Stimulated activated naive CD4-positive, alpha-beta T cell treated with Interleukin-2 at 50 U/mL for 16 hours (primary cell): ENCODE measurements at regions not wholly inside any gene's neighbourhood (a gene's known extent, or its start where the extent isn't known, plus 50 kb on each side); places are given as distances from the start of the nearest gene placed in this dataset.

Experiments
- DNase-seq: peaks from one replicate; lab custom pipeline; 2025; lab: John Stamatoyannopoulos, UW

- DNase-seq, result no peak
These were observed 169.9 kb upstream of the HS3ST1 start for GRCh38 chr4:11598591-11598990.

- no peak for DNase-seq
These were observed 168.8 kb upstream of the HS3ST1 start for GRCh38 chr4:11597506-11597905.

GRCh38 chr4:11596989-11597388, 168.3 kb upstream of the HS3ST1 start:
- no peak for DNase-seq

GRCh38 chr4:11593576-11594116, 165.0 kb upstream of the HS3ST1 start:
- DNase-seq, result no peak

GRCh38 chr4:11592276-11592675, 163.6 kb upstream of the HS3ST1 start:
- no peak for DNase-seq

GRCh38 chr4:11590132-11590531, 161.4 kb upstream of the HS3ST1 start:
- no peak for DNase-seq

- no peak for DNase-seq
These were observed 161.0 kb upstream of the HS3ST1 start for GRCh38 chr4:11589676-11590075.

GRCh38 chr4:11587797-11588196, 159.1 kb upstream of the HS3ST1 start:
- DNase-seq, result no peak

GRCh38 chr4:11585506-11585905, 156.8 kb upstream of the HS3ST1 start:
- no peak for DNase-seq

- no peak for DNase-seq
These were observed 139.8 kb upstream of the HS3ST1 start for GRCh38 chr4:11568511-11568910.

- no peak for DNase-seq
These were observed 137.8 kb upstream of the HS3ST1 start for GRCh38 chr4:11566444-11567022.

- no peak for DNase-seq
These were observed 137.2 kb upstream of the HS3ST1 start for GRCh38 chr4:11565899-11566298.

- DNase-seq, result no peak
These were observed 136.5 kb upstream of the HS3ST1 start for GRCh38 chr4:11565213-11565612.

- no peak for DNase-seq
These were observed 135.3 kb upstream of the HS3ST1 start for GRCh38 chr4:11564021-11564420.

GRCh38 chr4:11549525-11549924, 120.8 kb upstream of the HS3ST1 start:
- no peak for DNase-seq

- no peak for DNase-seq
These were observed 119.9 kb upstream of the HS3ST1 start for GRCh38 chr4:11548597-11549082.

GRCh38 chr4:11546391-11547175, 117.9 kb upstream of the HS3ST1 start:
- DNase-seq, result no peak

GRCh38 chr4:11545651-11546050, 117.0 kb upstream of the HS3ST1 start:
- DNase-seq, result no peak

GRCh38 chr4:11544211-11544610, 115.5 kb upstream of the HS3ST1 start:
- no peak for DNase-seq

GRCh38 chr4:11543706-11544105, 115.0 kb upstream of the HS3ST1 start:
- no peak for DNase-seq

GRCh38 chr4:11542952-11543351, 114.3 kb upstream of the HS3ST1 start:
- DNase-seq, result no peak

- DNase-seq, result no peak
These were observed 109.2 kb upstream of the HS3ST1 start for GRCh38 chr4:11537846-11538245.

GRCh38 chr4:11535333-11535732, 106.6 kb upstream of the HS3ST1 start:
- no peak for DNase-seq
